Common myeloid progenitor, CD34-positive (primary cell): ENCODE measurements at regions not wholly inside any gene's neighbourhood (a gene's known extent, or its start where the extent isn't known, plus 50 kb on each side); places are given as distances from the start of the nearest gene placed in this dataset.

ENCODE experiments used
- CTCF ChIA-PET: fragments of 350-600 bp; sonication (Branson Sonifier 250); formaldehyde crosslinking; loops from one replicate; lab custom pipeline; 2021; ENCODE audit warnings: antibody characterized with exemption; lab: Charles Lee
- POLR2A ChIA-PET: fragments of 350-600 bp; sonication (Branson Sonifier 250); formaldehyde crosslinking; loops from one replicate; lab custom pipeline; 2021; ENCODE audit warnings: antibody characterized with exemption; lab: Charles Lee
- DNase-seq, 3 donors: peaks; one replicate each; pipeline versions ENCODE4 v3.0.0 to v3.0.0-alpha.2; 2013
- H3K27ac ChIP-seq, 2 experiments: 1 replicate in 1 of 2; 2 replicates in 1 of 2; pipeline ENCODE4 v1.7.0; 2013; ENCODE audit warnings: inconsistent platforms in 2 of 2, low read length in 2 of 2, mild to moderate bottlenecking in 2 of 2, low read depth in 1 of 2, moderate library complexity in 1 of 2; ENCODE audit not compliant: severe bottlenecking in 2 of 2, insufficient read depth in 1 of 2, poor library complexity in 1 of 2
- H3K27me3 ChIP-seq, 5 experiments: replicated peaks in 2 of 5; 1 replicate in 3 of 5; 2 replicates in 2 of 5; pipeline versions ENCODE4 v1.6.1 to v1.7.0; 2013; ENCODE audit warnings: low read length in 4 of 5, mild to moderate bottlenecking in 2 of 5, moderate library complexity in 2 of 5, inconsistent platforms in 1 of 5; ENCODE audit not compliant: insufficient read depth in 5 of 5, control insufficient read depth in 4 of 5
- H3K36me3 ChIP-seq, 4 experiments: 1 replicate in 2 of 4; 2 replicates in 2 of 4; pipeline versions ENCODE4 v1.6.1 to v1.7.0; 2013; ENCODE audit warnings: low read length in 3 of 4, control low read depth in 1 of 4, mild to moderate bottlenecking in 1 of 4; ENCODE audit not compliant: control insufficient read depth in 4 of 4, insufficient read depth in 4 of 4
- H3K4me1 ChIP-seq, 4 experiments: 1 replicate in 3 of 4; 2 replicates in 1 of 4; pipeline versions ENCODE4 v1.6.1 to v1.7.1; 2013; ENCODE audit warnings: low read length in 3 of 4, mild to moderate bottlenecking in 3 of 4, control low read depth in 1 of 4, inconsistent platforms in 1 of 4, moderate library complexity in 1 of 4; ENCODE audit not compliant: control insufficient read depth in 4 of 4, insufficient read depth in 4 of 4; ENCODE audit errors: control extremely low read depth in 1 of 4
- H3K4me3 ChIP-seq, 7 experiments: 1 replicate in 4 of 7; 2 replicates in 3 of 7; pipeline versions ENCODE4 v1.5.1 to v1.7.0; 2013; ENCODE audit warnings: mild to moderate bottlenecking in 7 of 7, low read length in 6 of 7, moderate library complexity in 6 of 7, inconsistent platforms in 2 of 7, low read depth in 2 of 7, control low read depth in 1 of 7; ENCODE audit not compliant: insufficient read depth in 4 of 7, control insufficient read depth in 1 of 7; ENCODE audit errors: extremely low read depth in 1 of 7
- H3K9me3 ChIP-seq, 5 experiments: 1 replicate in 4 of 5; 2 replicates in 1 of 5; pipeline versions ENCODE4 v1.6.1 to v1.7.1; 2013; ENCODE audit warnings: low read length in 4 of 5, mild to moderate bottlenecking in 2 of 5, inconsistent platforms in 1 of 5, low read depth in 1 of 5, moderate library complexity in 1 of 5; ENCODE audit not compliant: control insufficient read depth in 4 of 5, insufficient read depth in 2 of 5; ENCODE audit errors: control extremely low read depth in 1 of 5
- WGBS: methylation state at CpG from one replicate; pipeline ENCODE4 v1.1.5; 2013; ENCODE audit not compliant: insufficient coverage; 5-methylcytosine and 5-hydroxymethylcytosine counted together

GRCh38 chr7:49341849-49342248 is 417.5 kb downstream of the CDC14C start:
- 100% methylated on average over 2 of the region's 3 CpGs for WGBS
- CTCF ChIA-PET = no interaction called here
- Histone ChIP-seq H3K4me1 (no peaks in the 10 kb centered on the region), H3K27ac (no peak overlapping the region), H3K36me3 (no peaks in the 10 kb centered on the region), H3K27me3 (no peaks in the 10 kb centered on the region), H3K9me3 (no peaks in the 10 kb centered on the region), H3K4me3 (no peak overlapping the region)
- POLR2A ChIA-PET = no interaction called here
- DNase-seq = no peak

DNA sequence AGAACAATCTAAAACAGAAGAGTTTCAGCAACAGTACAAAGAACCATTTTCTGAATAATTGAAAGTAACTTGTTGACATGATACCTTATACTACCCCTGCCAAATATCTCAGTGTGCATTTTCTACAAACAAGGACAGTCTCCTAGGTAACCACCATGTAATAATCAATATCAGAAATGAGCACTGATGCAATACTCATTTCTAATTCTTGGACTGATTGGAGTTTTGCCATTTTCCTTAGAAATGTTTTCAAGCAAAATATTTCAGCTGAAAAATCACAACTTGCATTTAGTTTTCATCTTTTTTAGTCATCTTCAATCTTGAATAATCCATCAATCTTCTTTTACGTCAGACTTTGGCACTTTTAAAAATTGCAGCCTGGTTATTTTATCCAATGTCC is 420.2 kb downstream of the CDC14C start:
- DNase-seq = no peak
- CTCF ChIA-PET = no interaction called here
- Histone ChIP-seq H3K4me1 (no peaks in the 10 kb centered on the region), H3K36me3 (no peaks in the 10 kb centered on the region), H3K27ac (no peak overlapping the region), H3K27me3 (no peaks in the 10 kb centered on the region), H3K4me3 (no peak overlapping the region), H3K9me3 (no peaks in the 10 kb centered on the region)
- WGBS = no CpG with 5 or more reads among the region's 1 CpG
- POLR2A ChIA-PET = no interaction called here

- no peaks in the 10 kb centered on the region for H3K27me3 ChIP-seq
- 100% methylated on average over 1 of the region's 1 CpG for WGBS
Observed at GRCh38 chr7:49346195-49346899, 422.0 kb downstream of the CDC14C start.

DNA sequence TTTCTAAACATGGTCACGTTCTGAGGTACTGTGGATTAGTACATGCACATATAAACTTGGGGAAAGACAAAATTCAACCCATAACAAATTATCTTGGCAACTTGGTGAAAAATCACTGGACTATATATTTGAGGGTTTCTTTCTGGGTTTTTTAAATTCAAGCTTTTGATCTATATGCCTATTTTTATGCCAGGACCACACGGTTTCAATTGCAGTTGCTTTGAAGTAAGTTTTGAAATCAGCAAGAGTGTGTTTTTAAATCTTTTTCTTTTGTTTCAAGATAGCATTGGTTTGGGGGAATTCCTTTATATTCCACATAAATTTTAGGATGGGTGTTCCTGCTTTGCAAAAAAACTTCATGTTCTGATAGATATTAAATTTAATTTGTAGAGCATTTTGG is 406.4 kb upstream of the VWC2 start:
- H3K27me3 ChIP-seq = no peaks in the 10 kb centered on the region
- H3K4me3 ChIP-seq = no peak overlapping the region
- no peaks in the 10 kb centered on the region for H3K36me3 ChIP-seq
- no peaks in the 10 kb centered on the region for H3K9me3 ChIP-seq
- CTCF ChIA-PET = no interaction called here
- no CpG with 5 or more reads among the region's 2 CpGs for WGBS
- POLR2A ChIA-PET = no interaction called here
- no peak overlapping the region for H3K27ac ChIP-seq
- DNase-seq = no peak
- H3K4me1 ChIP-seq = no peaks in the 10 kb centered on the region

More at GRCh38 chr7:49346195-49346899, 422.0 kb downstream of the CDC14C start:
- ChIA-PET POLR2A (no interaction called here), CTCF (interaction anchor here (0.6 kb wide), 1 partner anchor 47 kb away, joined by 4 read pairs; no protein-coding TSS in a partner anchor)
- no peak overlapping the region for H3K27ac ChIP-seq
- no peaks in the 10 kb centered on the region for H3K36me3 ChIP-seq
- H3K4me1 ChIP-seq = no peaks in the 10 kb centered on the region
- no peak overlapping the region for H3K4me3 ChIP-seq
- no peaks in the 10 kb centered on the region for H3K9me3 ChIP-seq
- DNase-seq = no peak

DNA sequence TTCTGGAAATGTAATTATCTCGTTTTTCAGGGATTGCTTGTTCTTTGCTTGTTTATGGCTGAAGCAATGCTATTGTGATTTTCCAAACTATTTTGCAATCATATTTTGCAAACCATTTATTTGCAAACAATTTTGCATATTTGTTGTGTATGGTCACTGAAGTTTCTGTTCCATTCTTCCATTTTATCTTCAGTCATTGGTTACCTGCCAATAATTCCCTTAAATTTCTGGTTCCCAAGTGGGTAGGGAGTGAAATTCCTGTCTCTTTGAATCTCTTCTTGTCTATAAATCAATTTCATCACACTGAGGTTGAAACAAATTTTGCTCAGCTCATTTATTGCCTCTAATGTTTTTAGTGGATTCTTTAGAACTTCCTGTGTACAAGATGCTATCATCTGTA is 401.7 kb upstream of the VWC2 start:
- H3K36me3 ChIP-seq = no peaks in the 10 kb centered on the region
- POLR2A ChIA-PET = no interaction called here
- no peak overlapping the region for H3K27ac ChIP-seq
- CTCF ChIA-PET = no interaction called here
- WGBS = no CpG with 5 or more reads among the region's 1 CpG
- H3K27me3 ChIP-seq = no peaks in the 10 kb centered on the region
- H3K4me1 ChIP-seq = no peaks in the 10 kb centered on the region
- DNase-seq = no peak
- H3K9me3 ChIP-seq = peaks cover 0 to 3% (median 0%) of the 10 kb centered on the region in 5 experiments
- no peak overlapping the region for H3K4me3 ChIP-seq

- H3K27me3 ChIP-seq = no peaks in the 10 kb centered on the region
- WGBS = 86% methylated on average over 1 of the region's 2 CpGs
- DNase-seq = no peak
Observed at GRCh38 chr7:49376817-49377375, 396.5 kb upstream of the VWC2 start.

GRCh38 chr7:49386792-49387191 is 386.6 kb upstream of the VWC2 start:
- CTCF ChIA-PET = no interaction called here
- H3K4me3 ChIP-seq = no peak overlapping the region
- peaks cover 0 to 2% (median 0%) of the 10 kb centered on the region in 5 experiments for H3K9me3 ChIP-seq
- no peak overlapping the region for H3K27ac ChIP-seq
- no peaks in the 10 kb centered on the region for H3K4me1 ChIP-seq
- no peaks in the 10 kb centered on the region for H3K36me3 ChIP-seq
- no peaks in the 10 kb centered on the region for H3K27me3 ChIP-seq
- POLR2A ChIA-PET = no interaction called here
- no CpG with 5 or more reads among the region's 1 CpG for WGBS
- DNase-seq = no peak

More at GRCh38 chr7:49376817-49377375, 396.5 kb upstream of the VWC2 start:
- Histone ChIP-seq H3K4me3 (no peak overlapping the region), H3K36me3 (no peaks in the 10 kb centered on the region), H3K4me1 (no peaks in the 10 kb centered on the region), H3K9me3 (peaks cover 0 to 12% (median 8%) of the 10 kb centered on the region in 5 experiments), H3K27ac (no peak overlapping the region)
- ChIA-PET POLR2A (no interaction called here), CTCF (no interaction called here)
